Chondrocyte (in vitro differentiated cells): ENCODE measurements at regions not wholly inside any gene's neighbourhood (a gene's known extent, or its start where the extent isn't known, plus 50 kb on each side); places are given as distances from the start of the nearest gene placed in this dataset.
A peak's percentile ranks its signal among the peaks of the same experiment; 100 is the strongest.

Experiments used
- DNase-seq: peaks from one replicate; pipeline ENCODE4 v3.0.0; 2021; ENCODE audit warnings: mixed read lengths, low spot score
- H3K27ac Mint-ChIP-seq: one replicate; pipeline ENCODE4 v1.8.0; 2021; ENCODE audit warnings: mild to moderate bottlenecking, moderate library complexity, mixed read lengths; ENCODE audit not compliant: unreplicated experiment
- H3K27me3 Mint-ChIP-seq: 2 replicates; pipeline ENCODE4 v1.8.0; 2021; ENCODE audit warnings: low read depth, mixed read lengths
- H3K36me3 Mint-ChIP-seq: 2 replicates; pipeline ENCODE4 v1.8.0; 2021; ENCODE audit warnings: low read depth, mixed read lengths
- H3K4me1 Mint-ChIP-seq: 2 replicates; pipeline ENCODE4 v1.8.0; 2021; ENCODE audit warnings: low read depth, mild to moderate bottlenecking, mixed read lengths
- H3K4me3 Mint-ChIP-seq: one replicate; pipeline ENCODE4 v1.8.0; 2021; ENCODE audit warnings: mild to moderate bottlenecking, moderate library complexity, mixed read lengths; ENCODE audit not compliant: unreplicated experiment
- H3K9me3 Mint-ChIP-seq: 2 replicates; pipeline ENCODE4 v1.8.0; 2021; ENCODE audit warnings: low read depth, mixed read lengths
- TF ChIP-seq, protein P1 (sequence below): fragments of 200-600 bp; sonication (generic); IDR thresholded peaks from 2 replicates; pipeline ENCODE4 v1.5.0; 2021; ENCODE audit warnings: antibody characterized with exemption, mild to moderate bottlenecking, moderate library complexity

DNA sequence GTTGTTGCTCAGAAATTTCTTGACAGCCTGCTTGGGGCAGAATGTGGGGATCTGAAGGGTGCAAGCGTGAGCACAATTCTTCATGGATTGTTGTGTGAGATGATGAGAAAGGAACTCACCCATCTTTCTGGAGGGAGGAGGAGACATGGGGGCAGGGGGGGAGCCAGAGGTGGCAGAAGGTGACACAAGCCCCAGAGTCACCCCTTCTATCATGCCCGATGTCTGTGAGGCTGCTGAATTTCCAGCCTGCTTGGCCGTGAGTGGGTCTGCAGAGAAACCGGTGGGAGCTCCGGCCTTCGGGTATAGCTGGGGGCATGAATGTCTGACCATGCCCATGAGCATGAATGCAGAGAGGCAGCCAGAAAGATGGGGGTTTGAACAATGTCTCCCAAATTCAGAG lies 870.7 kb downstream of the TBC1D22A start:
- Mint-ChIP-seq H3K9me3 (peaks cover 30% of the 10 kb centered on the region), H3K27me3 (no peaks in the 10 kb centered on the region), H3K36me3 (no peaks in the 10 kb centered on the region), H3K4me3 (no peak overlapping the region), H3K4me1 (no peaks in the 10 kb centered on the region), H3K27ac (no peak overlapping the region)
- TF ChIP-seq, protein P1, sequence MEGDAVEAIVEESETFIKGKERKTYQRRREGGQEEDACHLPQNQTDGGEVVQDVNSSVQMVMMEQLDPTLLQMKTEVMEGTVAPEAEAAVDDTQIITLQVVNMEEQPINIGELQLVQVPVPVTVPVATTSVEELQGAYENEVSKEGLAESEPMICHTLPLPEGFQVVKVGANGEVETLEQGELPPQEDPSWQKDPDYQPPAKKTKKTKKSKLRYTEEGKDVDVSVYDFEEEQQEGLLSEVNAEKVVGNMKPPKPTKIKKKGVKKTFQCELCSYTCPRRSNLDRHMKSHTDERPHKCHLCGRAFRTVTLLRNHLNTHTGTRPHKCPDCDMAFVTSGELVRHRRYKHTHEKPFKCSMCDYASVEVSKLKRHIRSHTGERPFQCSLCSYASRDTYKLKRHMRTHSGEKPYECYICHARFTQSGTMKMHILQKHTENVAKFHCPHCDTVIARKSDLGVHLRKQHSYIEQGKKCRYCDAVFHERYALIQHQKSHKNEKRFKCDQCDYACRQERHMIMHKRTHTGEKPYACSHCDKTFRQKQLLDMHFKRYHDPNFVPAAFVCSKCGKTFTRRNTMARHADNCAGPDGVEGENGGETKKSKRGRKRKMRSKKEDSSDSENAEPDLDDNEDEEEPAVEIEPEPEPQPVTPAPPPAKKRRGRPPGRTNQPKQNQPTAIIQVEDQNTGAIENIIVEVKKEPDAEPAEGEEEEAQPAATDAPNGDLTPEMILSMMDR = no peak
- no peak for DNase-seq

DNA sequence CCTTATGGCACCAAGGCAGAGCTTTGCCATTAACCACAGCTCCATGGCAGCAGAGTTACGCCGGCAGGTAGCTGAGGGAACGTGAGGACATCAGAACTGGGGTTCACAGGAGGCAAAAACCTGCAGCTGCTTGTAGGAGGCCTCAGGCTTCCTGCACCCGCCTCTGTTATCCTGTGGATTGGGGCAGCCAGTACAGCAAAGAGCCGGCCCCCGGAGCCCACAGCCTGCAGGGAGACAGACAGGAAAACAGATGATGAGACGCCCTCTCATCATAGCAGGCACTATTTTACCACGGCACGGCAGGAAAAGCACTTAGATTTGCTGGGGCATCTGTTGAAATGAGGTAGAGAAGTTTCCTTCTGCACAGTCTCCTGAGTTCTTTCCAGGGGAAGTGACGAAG lies 870.3 kb downstream of the TBC1D22A start:
- H3K9me3 Mint-ChIP-seq = peaks cover 26% of the 10 kb centered on the region
- no peak overlapping the region for H3K27ac Mint-ChIP-seq
- TF ChIP-seq, protein P1 = no peak
- H3K36me3 Mint-ChIP-seq = no peaks in the 10 kb centered on the region
- H3K4me3 Mint-ChIP-seq = no peak overlapping the region
- no peaks in the 10 kb centered on the region for H3K4me1 Mint-ChIP-seq
- no peaks in the 10 kb centered on the region for H3K27me3 Mint-ChIP-seq
- DNase-seq = no peak

DNA sequence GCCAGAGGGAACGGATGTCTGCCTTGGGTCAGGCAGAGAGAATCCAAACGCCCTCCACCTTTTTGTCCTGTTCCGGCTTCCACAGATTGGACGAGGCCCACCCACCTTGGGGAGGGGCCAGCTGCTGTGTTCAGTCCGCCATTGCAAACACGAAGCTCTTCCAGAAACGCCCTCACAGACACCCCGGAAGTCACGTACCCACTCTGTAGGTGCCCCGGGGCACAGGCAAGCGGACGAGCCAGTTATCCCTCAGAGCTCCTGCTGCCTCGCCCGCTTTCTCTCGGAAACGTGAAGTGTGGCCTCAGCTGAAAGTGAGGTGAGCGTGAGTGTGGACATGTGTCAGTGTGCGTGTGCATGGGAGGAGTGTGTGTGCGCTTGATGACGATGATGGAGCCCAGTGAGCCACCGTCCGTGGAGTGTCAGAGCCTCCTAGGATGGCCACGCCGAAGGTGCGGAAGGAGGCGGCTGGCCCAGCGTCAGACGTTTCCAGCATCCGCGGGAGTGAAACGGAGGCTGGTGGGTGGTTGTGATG lies 869.2 kb downstream of the TBC1D22A start:
- Mint-ChIP-seq H3K27ac (no peak overlapping the region), H3K36me3 (no peaks in the 10 kb centered on the region), H3K27me3 (no peaks in the 10 kb centered on the region), H3K4me3 (no peak overlapping the region), H3K9me3 (peaks cover 22% of the 10 kb centered on the region), H3K4me1 (no peaks in the 10 kb centered on the region)
- DNase-seq = no peak
- TF ChIP-seq, protein P1 = no peak

DNA sequence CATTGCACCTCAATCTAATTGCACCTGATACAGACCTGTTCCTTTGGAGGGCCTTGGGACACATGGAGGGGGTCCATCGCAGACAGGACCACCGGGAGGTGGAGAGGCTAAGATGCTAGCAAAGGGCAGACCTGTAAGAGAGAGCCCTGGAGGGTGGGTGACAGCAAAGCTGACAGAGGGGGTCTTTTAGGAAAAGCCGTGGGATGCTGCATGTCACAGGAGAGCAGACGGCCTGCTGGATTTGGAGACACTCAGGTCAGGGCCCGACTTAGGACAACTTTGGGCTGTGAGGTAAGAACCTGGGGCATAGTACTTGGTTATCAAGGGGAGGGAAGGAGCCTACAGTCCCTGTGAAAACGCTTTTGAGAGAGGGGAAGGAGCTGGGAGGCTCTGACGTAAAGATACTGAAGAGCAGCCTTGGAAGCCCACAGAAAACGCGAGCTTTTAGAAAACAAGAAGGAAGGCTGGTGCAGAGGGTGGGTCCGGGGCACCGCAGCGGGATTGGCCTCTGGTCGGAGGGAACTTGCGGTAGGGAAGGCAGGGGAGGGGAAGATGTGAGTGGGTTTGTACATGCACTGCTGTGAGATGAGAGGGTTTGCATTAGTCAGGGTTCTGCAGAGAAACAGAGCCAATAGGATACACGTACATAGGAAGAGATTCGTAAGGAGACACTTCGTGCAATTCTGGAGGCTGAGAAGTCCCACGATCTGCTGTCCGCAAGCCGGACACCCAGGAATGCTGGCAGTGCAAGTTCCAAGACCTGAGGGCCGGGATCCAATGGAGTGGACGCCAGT lies 868.5 kb downstream of the TBC1D22A start:
- Mint-ChIP-seq H3K27ac (no peak overlapping the region), H3K4me1 (no peaks in the 10 kb centered on the region), H3K9me3 (peaks cover 22% of the 10 kb centered on the region), H3K36me3 (no peaks in the 10 kb centered on the region), H3K27me3 (no peaks in the 10 kb centered on the region), H3K4me3 (no peak overlapping the region)
- peak; percentile 27 for DNase-seq
- TF ChIP-seq, protein P1 = no peak

DNA sequence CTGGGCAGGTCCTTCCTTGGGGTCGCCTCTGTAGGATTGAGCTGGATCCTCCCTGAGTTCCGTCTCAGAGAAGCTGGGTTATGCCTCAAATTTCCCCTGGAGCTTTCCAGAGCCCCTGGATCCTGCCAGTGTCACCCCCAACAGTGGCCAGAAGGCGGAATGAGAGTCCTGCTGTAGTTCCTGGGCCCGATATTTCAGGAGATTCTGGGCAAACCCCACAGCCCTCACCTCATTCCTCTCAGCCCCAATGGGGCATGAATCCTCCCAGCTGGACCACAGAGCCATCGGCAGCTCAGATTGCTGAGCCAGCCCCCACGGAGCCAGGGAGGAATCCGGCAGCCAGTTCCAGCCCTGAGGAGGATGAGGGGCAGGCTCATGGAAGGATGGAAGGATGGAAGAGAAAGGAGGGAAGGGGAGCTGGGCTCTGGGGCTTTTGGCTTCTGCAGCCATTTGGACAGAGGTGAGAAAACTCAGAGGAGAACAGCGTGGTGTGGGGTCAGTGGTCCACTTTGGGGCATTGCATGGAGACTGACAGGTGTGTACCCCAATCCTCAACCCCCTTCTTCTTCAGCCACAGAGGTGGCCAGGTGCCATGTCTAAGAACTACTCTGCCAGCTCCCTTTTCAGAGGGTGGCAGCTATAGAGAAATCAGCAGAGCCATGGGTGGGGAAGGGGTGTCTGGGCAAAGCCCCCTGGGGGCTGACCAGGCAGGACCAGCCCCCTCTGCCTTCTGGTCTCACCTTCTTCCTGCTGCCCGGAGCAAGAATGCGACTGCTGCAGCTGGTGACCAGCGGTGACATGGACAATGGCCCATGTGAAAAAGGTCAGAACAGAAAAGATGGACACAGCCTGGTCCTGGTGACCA lies 867.6 kb downstream of the TBC1D22A start:
- H3K27me3 Mint-ChIP-seq = no peaks in the 10 kb centered on the region
- H3K4me1 Mint-ChIP-seq = no peaks in the 10 kb centered on the region
- TF ChIP-seq, protein P1 = no peak
- H3K9me3 Mint-ChIP-seq = peaks cover 17% of the 10 kb centered on the region
- peak; percentile 53 for DNase-seq
- H3K27ac Mint-ChIP-seq = no peak overlapping the region
- no peak overlapping the region for H3K4me3 Mint-ChIP-seq
- H3K36me3 Mint-ChIP-seq = no peaks in the 10 kb centered on the region
